ENCODE measurements at regions not wholly inside any gene's neighbourhood (a gene's known extent, or its start where the extent isn't known, plus 50 kb on each side); places are given as distances from the start of the nearest gene placed in this dataset.

- no peak for DNase-seq (ENCODE audit: low spot score)
These were observed 84.9 kb upstream of the GLIS3 start for GRCh38 chr9:4384750-4385149.

DNA sequence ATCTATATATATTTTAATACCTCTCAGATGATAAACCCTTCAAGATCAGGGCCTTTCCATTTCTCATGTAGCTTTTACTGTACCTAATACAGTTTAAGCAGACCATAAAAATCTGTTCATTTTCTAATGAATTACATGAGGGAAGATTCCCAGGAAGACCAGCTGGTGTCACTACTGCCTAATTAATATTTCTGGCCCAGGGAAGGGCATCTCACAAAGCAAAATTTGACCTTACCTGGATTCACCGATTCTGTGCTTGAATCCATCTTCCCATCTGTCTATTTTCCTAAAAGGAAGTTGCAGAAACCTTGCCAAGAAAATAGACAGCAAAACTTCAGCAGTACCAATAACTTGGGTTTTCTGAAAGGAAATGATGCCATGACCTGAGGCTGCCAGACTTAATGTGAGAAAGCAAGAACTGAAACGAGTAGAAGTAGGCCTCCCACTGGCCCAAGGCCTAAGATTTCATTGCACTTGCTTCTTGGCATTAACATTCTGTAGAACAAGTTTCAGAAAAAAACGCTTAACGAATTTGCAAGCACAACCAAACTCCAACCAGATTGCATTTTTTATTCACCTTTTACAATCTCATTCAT lies 83.0 kb upstream of the GLIS3 start:
- peak; percentile 22 for DNase-seq (ENCODE audit: low spot score)

DNA sequence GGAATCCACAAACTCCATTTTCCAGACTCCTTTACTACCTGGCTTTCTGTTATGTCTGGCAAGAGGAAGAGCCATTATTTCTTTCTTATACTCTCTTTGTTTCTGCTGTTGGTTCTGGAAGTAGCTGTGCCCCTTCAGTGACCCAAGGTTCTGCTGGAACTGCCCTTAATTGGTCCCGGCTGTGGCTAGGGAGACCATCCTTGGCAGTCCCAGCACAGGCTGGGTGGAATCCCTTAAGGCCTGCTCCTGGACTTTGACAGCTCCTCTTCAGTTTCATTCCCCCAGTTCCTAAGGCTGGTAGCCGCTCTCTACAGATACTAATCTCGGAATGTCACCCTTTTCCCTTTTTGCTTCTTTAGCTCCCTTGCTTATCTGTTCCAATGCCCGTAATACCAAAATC lies 81.9 kb upstream of the GLIS3 start:
- DNase-seq (ENCODE audit: low spot score) = no peak

DNA sequence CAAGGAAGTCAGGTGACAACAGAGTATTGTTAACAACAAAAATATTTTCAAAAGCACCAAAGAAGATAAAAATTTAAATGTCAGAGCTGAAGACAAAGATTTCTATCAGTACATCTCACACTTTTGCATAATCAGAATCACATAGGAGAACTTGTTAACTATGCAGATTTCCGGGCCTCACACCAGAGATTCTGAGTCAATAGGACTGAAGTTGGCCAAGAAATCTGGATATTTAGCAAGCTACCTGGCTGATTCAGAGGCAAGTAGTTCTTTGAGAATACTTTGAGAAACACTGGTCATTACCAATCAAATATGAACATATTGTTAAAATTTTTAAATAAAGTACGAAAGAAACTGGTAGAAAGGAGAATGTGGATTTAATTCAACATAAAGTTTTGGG lies 80.5 kb upstream of the GLIS3 start:
- DNase-seq (ENCODE audit: low spot score) = no peak

DNA sequence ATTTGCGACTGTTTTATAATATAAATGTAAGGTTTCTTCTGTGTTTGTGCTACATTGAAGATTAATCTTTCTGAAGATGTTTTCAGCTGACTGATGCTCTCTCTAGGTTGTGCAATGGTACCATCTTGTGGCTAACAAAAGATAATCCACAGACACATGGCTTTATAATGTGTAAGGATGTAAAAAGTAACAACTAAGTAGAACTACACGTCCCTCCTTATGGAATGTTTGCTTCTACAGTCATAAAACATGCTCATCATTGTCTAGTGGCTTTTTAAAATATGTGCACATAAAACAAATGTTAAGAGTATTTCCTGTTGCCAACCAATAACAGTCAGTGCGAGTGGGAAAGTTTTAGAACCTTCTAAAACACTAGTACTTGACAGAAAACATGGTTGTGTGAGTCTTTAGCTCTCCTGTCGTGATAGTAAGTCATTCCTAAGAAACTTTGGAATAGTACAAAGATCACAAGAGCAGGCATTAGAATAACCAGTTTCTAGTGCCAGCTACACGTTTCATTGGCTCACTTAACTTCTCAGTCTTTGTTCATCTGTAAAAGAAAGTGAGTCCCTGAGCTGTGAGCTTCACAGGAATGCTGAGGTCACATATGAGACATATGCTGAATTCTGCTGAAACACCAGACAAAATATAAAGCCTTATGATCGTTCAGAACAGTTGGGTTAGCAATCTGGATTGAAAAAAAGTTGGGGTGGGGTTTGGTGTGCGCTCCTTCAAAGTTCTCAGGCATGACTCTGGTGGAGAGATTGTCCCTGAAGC lies 75.7 kb upstream of the GLIS3 start:
- peak; percentile 31 for DNase-seq (ENCODE audit: low spot score)

- peak; percentile 3 for DNase-seq (ENCODE audit: low spot score)
These were observed 71.2 kb upstream of the GLIS3 start for GRCh38 chr9:4371108-4371507.

GRCh38 chr9:4370501-4370900 lies 70.6 kb upstream of the GLIS3 start:
- DNase-seq (ENCODE audit: low spot score) = no peak

GRCh38 chr9:4366591-4367330 lies 66.9 kb upstream of the GLIS3 start:
- DNase-seq (ENCODE audit: low spot score) = no peak

DNA sequence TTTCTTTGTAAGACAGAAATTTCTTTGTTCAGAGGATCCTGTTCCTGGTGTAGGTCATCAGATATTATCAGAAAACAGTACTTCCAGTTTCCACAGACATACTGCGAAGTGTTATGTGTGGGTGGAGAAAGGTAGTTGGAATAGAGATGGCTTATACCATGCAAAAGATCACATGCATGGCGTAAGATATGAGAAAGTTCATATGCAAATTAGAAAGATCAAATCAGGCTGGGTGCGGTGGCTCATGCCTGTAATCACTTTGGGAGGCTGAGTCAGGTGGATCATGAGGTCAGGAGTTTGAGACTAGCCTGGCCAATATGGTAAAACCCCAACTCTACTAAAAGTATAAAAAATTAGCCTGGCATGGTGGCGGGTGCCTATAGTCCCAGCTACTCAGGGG lies 65.2 kb upstream of the GLIS3 start:
- DNase-seq (ENCODE audit: low spot score) = no peak

DNA sequence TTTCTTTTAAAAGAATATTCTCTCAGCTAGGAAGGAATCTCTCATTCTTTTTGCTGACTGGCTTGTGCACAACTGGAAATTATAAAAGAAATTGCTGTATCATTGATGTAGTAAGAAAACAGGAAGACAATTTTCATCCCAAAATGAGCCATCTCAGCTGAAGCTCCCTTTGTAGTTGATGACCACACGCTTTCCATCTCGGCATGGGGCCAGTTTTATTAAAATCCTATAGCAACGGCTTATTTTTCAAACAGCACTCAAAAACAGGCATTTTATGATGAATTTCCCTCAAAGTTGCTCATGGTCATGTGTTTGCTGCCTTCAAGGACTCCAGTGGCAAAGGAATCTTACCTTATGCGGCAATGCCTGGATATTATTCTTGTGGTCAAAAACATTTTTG lies 62.4 kb upstream of the GLIS3 start:
- no peak for DNase-seq (ENCODE audit: low spot score)

DNA sequence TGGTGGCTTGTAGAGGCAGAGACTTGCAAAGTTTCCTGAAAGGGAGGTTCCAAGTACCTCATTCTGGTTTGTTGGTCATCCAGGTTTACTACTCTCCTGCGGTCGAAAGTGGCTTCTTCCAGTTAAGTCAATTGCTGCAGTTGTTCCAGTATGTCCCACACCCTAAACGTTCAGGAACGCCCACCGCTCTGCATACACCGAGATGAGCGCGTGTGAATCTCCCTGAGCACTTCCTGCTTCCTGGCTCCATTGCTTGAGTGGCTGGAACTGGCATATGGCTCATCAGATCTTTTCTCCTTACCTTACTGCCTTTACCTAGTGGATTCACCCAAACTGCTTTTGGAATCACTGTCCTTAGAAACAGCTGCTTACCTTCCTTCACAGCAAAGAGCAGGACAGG lies 59.1 kb upstream of the GLIS3 start:
- no peak for DNase-seq (ENCODE audit: low spot score)

GRCh38 chr9:4357929-4358328 lies 58.1 kb upstream of the GLIS3 start:
- DNase-seq (ENCODE audit: low spot score) = no peak

DNA sequence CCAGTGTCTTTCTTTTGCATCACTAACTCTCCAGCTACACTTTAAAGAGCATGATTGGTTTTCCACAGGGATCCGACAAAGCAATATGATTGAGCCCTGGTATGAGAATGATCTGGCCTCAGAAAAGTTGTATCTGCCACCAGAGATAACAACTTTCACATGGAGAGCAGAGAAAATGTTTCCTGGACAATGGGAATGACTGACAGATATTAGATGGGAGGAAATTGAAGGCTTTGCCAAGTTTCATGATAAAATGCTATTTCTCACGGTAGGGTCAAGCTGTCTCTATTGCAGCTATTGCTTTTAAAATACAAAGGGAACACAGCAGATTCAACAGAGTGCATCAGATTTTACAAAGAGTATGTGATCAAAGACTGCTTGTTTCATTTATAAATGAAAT lies 56.4 kb upstream of the GLIS3 start:
- DNase-seq (ENCODE audit: low spot score) = no peak

GRCh38 chr9:4353236-4353635 lies 53.4 kb upstream of the GLIS3 start:
- no peak for DNase-seq (ENCODE audit: low spot score)

DNA sequence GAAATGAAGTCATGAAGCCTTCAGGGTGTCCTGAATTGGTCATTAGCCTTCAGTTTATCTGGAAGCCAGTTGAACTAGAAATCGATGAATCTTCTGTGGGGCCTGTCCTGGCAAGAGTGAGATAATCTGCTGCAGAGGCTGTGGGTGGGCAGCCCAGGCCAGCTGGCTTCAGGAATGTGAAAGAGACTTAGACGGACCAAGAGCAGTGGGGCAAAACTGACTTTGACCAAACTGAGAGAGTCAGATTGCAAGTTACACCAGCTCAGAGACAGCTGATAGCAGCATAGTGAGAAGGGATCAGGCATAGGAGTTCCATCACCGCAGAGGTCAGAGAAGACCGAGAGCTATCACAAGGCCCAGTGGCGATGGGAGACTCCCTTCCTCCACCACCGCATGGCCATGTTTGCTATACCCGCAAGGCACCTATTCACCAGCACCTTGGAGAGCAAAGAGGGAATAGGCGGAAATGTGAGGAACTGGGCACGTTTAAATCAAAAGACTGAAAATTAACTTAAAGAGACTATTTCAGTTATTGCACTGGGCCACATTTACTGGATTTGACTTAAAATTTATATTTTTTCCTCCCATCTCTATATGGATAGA lies 50.0 kb upstream of the GLIS3 start:
- DNase-seq (ENCODE audit: low spot score) = no peak
